NB4 (cell line): ENCODE measurements at regions not wholly inside any gene's neighbourhood (a gene's known extent, or its start where the extent isn't known, plus 50 kb on each side); places are given as distances from the start of the nearest gene placed in this dataset.

Experiments used
- MYC ChIP-seq: IDR thresholded peaks from 2 replicates; pipeline ENCODE4 v1.6.1; 2011; ENCODE audit warnings: low read depth, low read length
- POLR2A ChIP-seq: IDR thresholded peaks from 2 replicates; pipeline ENCODE4 v1.6.1; 2011; ENCODE audit warnings: mild to moderate bottlenecking; ENCODE audit not compliant: insufficient read length; ENCODE audit errors: extremely low read depth
- TF ChIP-seq, protein P1 (sequence below): IDR thresholded peaks from one replicate; pipeline ENCODE4 v1.5.1; 2012; ENCODE audit warnings: low read depth, low read length

- TF ChIP-seq, protein P1, sequence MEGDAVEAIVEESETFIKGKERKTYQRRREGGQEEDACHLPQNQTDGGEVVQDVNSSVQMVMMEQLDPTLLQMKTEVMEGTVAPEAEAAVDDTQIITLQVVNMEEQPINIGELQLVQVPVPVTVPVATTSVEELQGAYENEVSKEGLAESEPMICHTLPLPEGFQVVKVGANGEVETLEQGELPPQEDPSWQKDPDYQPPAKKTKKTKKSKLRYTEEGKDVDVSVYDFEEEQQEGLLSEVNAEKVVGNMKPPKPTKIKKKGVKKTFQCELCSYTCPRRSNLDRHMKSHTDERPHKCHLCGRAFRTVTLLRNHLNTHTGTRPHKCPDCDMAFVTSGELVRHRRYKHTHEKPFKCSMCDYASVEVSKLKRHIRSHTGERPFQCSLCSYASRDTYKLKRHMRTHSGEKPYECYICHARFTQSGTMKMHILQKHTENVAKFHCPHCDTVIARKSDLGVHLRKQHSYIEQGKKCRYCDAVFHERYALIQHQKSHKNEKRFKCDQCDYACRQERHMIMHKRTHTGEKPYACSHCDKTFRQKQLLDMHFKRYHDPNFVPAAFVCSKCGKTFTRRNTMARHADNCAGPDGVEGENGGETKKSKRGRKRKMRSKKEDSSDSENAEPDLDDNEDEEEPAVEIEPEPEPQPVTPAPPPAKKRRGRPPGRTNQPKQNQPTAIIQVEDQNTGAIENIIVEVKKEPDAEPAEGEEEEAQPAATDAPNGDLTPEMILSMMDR: no peak
- TF ChIP-seq POLR2A (no peak), MYC (no peak)
Observed at GRCh38 chr12:118528625-118529024, 152.3 kb downstream of the SUDS3 start.
